HG02840 (cell line): ENCODE measurements at regions not wholly inside any gene's neighbourhood (a gene's known extent, or its start where the extent isn't known, plus 50 kb on each side); places are given as distances from the start of the nearest gene placed in this dataset.

ENCODE experiments used
- ATAC-seq: cut with Tn5 transposase; IDR thresholded peaks from one replicate; pipeline ENCODE4 v1.9.1; 2021; ENCODE audit warnings: mild to moderate bottlenecking, moderate library complexity, moderate number of reproducible peaks; ENCODE audit not compliant: unreplicated experiment, low FRiP score

GRCh38 chr5:82777106-82777505 is 300.1 kb downstream of the TMEM167A start:
- no peak for ATAC-seq

- ATAC-seq, result no peak
Measured at GRCh38 chr5:82772281-82772680, 304.9 kb downstream of the TMEM167A start.

GRCh38 chr5:82766206-82766605 is 311.0 kb downstream of the TMEM167A start:
- no peak for ATAC-seq

- ATAC-seq, result no peak
Measured at GRCh38 chr5:82765765-82766164, 311.4 kb downstream of the TMEM167A start.

- no peak for ATAC-seq
Measured at GRCh38 chr5:82760856-82761255, 316.3 kb downstream of the TMEM167A start.

- no peak for ATAC-seq
Measured at GRCh38 chr5:82758881-82759280, 318.3 kb downstream of the TMEM167A start.

- peak; percentile 95 for ATAC-seq
Measured at GRCh38 chr5:82754759-82755158, 322.4 kb downstream of the TMEM167A start.

- ATAC-seq, result peak; percentile 9
Measured at GRCh38 chr5:82754036-82754746, 323.0 kb downstream of the TMEM167A start.

GRCh38 chr5:82753374-82753773 is 323.8 kb downstream of the TMEM167A start:
- ATAC-seq, result no peak

GRCh38 chr5:82749461-82749820 is 327.8 kb downstream of the TMEM167A start:
- no peak for ATAC-seq

- no peak for ATAC-seq
Measured at GRCh38 chr5:82748688-82749460, 328.3 kb downstream of the TMEM167A start.

- no peak for ATAC-seq
Measured at GRCh38 chr5:82747986-82748385, 329.2 kb downstream of the TMEM167A start.

- ATAC-seq, result no peak
Measured at GRCh38 chr5:82745016-82745415, 332.2 kb downstream of the TMEM167A start.

- no peak for ATAC-seq
Measured at GRCh38 chr5:82738681-82739269, 338.4 kb downstream of the TMEM167A start.

- ATAC-seq, result no peak
Measured at GRCh38 chr5:82735160-82735789, 341.9 kb downstream of the TMEM167A start.

GRCh38 chr5:82734347-82734746 is 342.8 kb downstream of the TMEM167A start:
- ATAC-seq, result no peak

- no peak for ATAC-seq
Measured at GRCh38 chr5:82730913-82731312, 346.3 kb downstream of the TMEM167A start.

GRCh38 chr5:82728926-82729702 is 348.1 kb downstream of the TMEM167A start:
- no peak for ATAC-seq

GRCh38 chr5:82723168-82723567 is 354.0 kb downstream of the TMEM167A start:
- no peak for ATAC-seq

GRCh38 chr5:82721087-82721410 is 356.1 kb downstream of the TMEM167A start:
- ATAC-seq, result no peak
